GM12878 (cell line): ENCODE measurements at regions not wholly inside any gene's neighbourhood (a gene's known extent, or its start where the extent isn't known, plus 50 kb on each side); places are given as distances from the start of the nearest gene placed in this dataset.

Experiments
- ATAC-seq: fragments of 200-7000 bp; cut with Tn5 transposase; 3 replicates; pipeline ENCODE4 v1.9.1; 2020; ENCODE audit warnings: mild to moderate bottlenecking, moderate library complexity
- BruUV-seq: library from RNA; stranded (reverse); fragments of 400-500 nt; replicated peaks from 2 replicates; lab custom pipeline; 2021; lab: Mats Ljungman, UMichigan
- CTCF ChIA-PET: fragments of 300-600 bp; sonication (Branson Sonifier 250); formaldehyde crosslinking; extraction: SDS; loops from one replicate; lab custom pipeline; 2021; ENCODE audit warnings: inconsistent platforms; lab: Yijun Ruan, JAX
- POLR2A ChIA-PET: fragments of 350-600 bp; formaldehyde crosslinking; extraction: SDS; loops from one replicate; lab custom pipeline; 2021; ENCODE audit warnings: inconsistent platforms; lab: Charles Lee
- RAD21 ChIA-PET: fragments of 300-600 bp; sonication (Branson Sonifier 250); formaldehyde crosslinking; loops from one replicate; lab custom pipeline; 2023; ENCODE audit warnings: antibody characterized with exemption; ENCODE audit not compliant: unreplicated experiment; lab: Charles Lee
- SMC1A ChIA-PET: fragments of 300-600 bp; sonication (Branson Sonifier 250); formaldehyde crosslinking; loops from one replicate; lab custom pipeline; 2023; ENCODE audit not compliant: unreplicated experiment, uncharacterized antibody; lab: Charles Lee
- DNase-seq: peaks from one replicate; pipeline ENCODE4 v3.0.0-alpha.2; 2011; ENCODE audit warnings: low read depth, low spot score
- FAIRE-seq: peaks from 3 replicates; lab custom pipeline; 2011; peaks lifted over from hg19 to GRCh38; lab: Jason Lieb, UNC
- H2AFZ ChIP-seq: 2 replicates; pipeline ENCODE4 v1.6.0; 2011; ENCODE audit warnings: low read depth, low read length, control low read depth; ENCODE audit not compliant: control insufficient read depth
- H3K27ac ChIP-seq: 2 replicates; pipeline ENCODE4 v1.5.1; 2011; ENCODE audit warnings: control low read depth; ENCODE audit not compliant: control insufficient read depth, insufficient read depth
- H3K27me3 ChIP-seq, 2 experiments: replicated peaks in 1 of 2; 2 replicates each; pipeline versions ENCODE4 v1.6.0 to v1.6.1; 2011; ENCODE audit warnings: low read length in 1 of 2; ENCODE audit not compliant: control insufficient read depth in 2 of 2, insufficient read depth in 2 of 2
- H3K36me3 ChIP-seq, 2 experiments: 2 replicates each; pipeline ENCODE4 v1.5.1; 2011; ENCODE audit warnings: low read length in 1 of 2; ENCODE audit not compliant: control insufficient read depth in 2 of 2, insufficient read depth in 2 of 2
- H3K4me1 ChIP-seq: 2 replicates; pipeline ENCODE4 v1.6.1; 2011; ENCODE audit warnings: mild to moderate bottlenecking, low read length, moderate library complexity, mixed read lengths; ENCODE audit not compliant: control insufficient read depth, insufficient read depth
- H3K4me2 ChIP-seq: 2 replicates; pipeline ENCODE4 v1.6.0; 2011; ENCODE audit warnings: control low read depth; ENCODE audit not compliant: control insufficient read depth, insufficient read depth
- H3K4me3 ChIP-seq: fragments of 200-600 bp; sonication (generic); 2 replicates; pipeline ENCODE4 v1.5.1; 2016
- H3K79me2 ChIP-seq: 2 replicates; pipeline ENCODE4 v1.6.0; 2011; ENCODE audit warnings: low read length; ENCODE audit not compliant: control insufficient read depth, insufficient read depth
- H3K9ac ChIP-seq: 2 replicates; pipeline ENCODE4 v1.8.0; 2011; ENCODE audit warnings: low read length, control low read depth, mixed read lengths; ENCODE audit not compliant: control insufficient read depth, insufficient read depth
- H3K9me3 ChIP-seq: replicated peaks from 3 replicates; pipeline ENCODE4 v1.5.1; 2011; ENCODE audit warnings: mild to moderate bottlenecking, low read length; ENCODE audit not compliant: control insufficient read depth, insufficient read depth
- H4K20me1 ChIP-seq: 2 replicates; pipeline ENCODE4 v1.6.0; 2011; ENCODE audit not compliant: control insufficient read depth, insufficient read depth
- BHLHE40 ChIP-seq, 2 experiments: fragments of 450-650 bp in 1 of 2; IDR thresholded peaks; 2 replicates each; pipeline ENCODE4 v1.6.1; 2011 to 2017; ENCODE audit warnings: low read depth in 2 of 2, borderline replicate concordance in 1 of 2, improper control_type of control experiment in 1 of 2, low read length in 1 of 2, mild to moderate bottlenecking in 1 of 2
- CBX5 ChIP-seq: sonication (generic); IDR thresholded peaks from 2 replicates; pipeline ENCODE4 v1.6.1; 2016; ENCODE audit warnings: low read depth, moderate library complexity, mild to moderate bottlenecking, inconsistent platforms
- EGR1 ChIP-seq, 2 experiments: IDR thresholded peaks; 1 replicate in 1 of 2; 2 replicates in 1 of 2; pipeline ENCODE4 v1.6.1; 2011 to 2012; ENCODE audit warnings: low read depth in 2 of 2, low read length in 2 of 2, borderline replicate concordance in 1 of 2, mild to moderate bottlenecking in 1 of 2, moderate library complexity in 1 of 2
- MYB ChIP-seq: fragments of 150-350 bp; IDR thresholded peaks from 2 replicates; pipeline ENCODE4 v1.6.1; 2014; ENCODE audit warnings: mild to moderate bottlenecking, low read depth, low read length, borderline replicate concordance
- NRF1 ChIP-seq: conservative IDR thresholded peaks from 2 replicates; pipeline ENCODE4 v1.6.1; 2011; ENCODE audit warnings: mild to moderate bottlenecking, low read depth, low read length, improper control_type of control experiment
- PAX8 ChIP-seq: fragments of 450-650 bp; IDR thresholded peaks from 2 replicates; pipeline ENCODE4 v1.6.1; 2017; ENCODE audit warnings: mild to moderate bottlenecking, moderate library complexity
- SUPT20H ChIP-seq: IDR thresholded peaks from 2 replicates; pipeline ENCODE4 v1.6.1; 2011; ENCODE audit warnings: low read depth, mild to moderate bottlenecking, low read length, moderate library complexity, borderline replicate concordance; ENCODE audit not compliant: control insufficient read depth
- TCF3 ChIP-seq: IDR thresholded peaks from 2 replicates; pipeline ENCODE4 v1.6.1; 2012; ENCODE audit warnings: low read depth, mild to moderate bottlenecking, low read length, borderline replicate concordance; ENCODE audit not compliant: insufficient read depth
- ZZZ3 ChIP-seq: IDR thresholded peaks from 2 replicates; pipeline ENCODE4 v1.6.1; 2011; ENCODE audit warnings: low read depth; ENCODE audit not compliant: control insufficient read depth, insufficient read length
- WGBS: methylation state at CpG from one replicate; pipeline ENCODE4 v1.1.6; 2016; ENCODE audit warnings: low lambda C conversion rate; ENCODE audit not compliant: insufficient replicate concordance, insufficient coverage; ENCODE audit errors: missing lambda C conversion rate; 5-methylcytosine and 5-hydroxymethylcytosine counted together
- in situ Hi-C: fragments of 300-500 bp; cut with MboI; formaldehyde crosslinking; loops from 9 replicates; pipeline ENCODE4 v1.14.3; 2018; ENCODE audit warnings: mixed read lengths
- intact Hi-C: fragments of 100-400 bp; cut with micrococcal nuclease; formaldehyde crosslinking; loops from one replicate; pipeline ENCODE4 v1.14.2; 2022; ENCODE audit not compliant: unreplicated experiment
- TF ChIP-seq, protein P1 (sequence below): fragments of 450-650 bp; IDR thresholded peaks from 2 replicates; pipeline ENCODE4 v1.6.1; 2018; ENCODE audit warnings: mild to moderate bottlenecking, low read depth, moderate library complexity; ENCODE audit not compliant: partially characterized antibody
- TF ChIP-seq, protein P2 (sequence below): IDR thresholded peaks from 2 replicates; pipeline ENCODE4 v1.6.1; 2012; ENCODE audit warnings: low read depth, low read length, improper control_type of control experiment
- TF ChIP-seq, protein P3 (sequence below): fragments of 450-650 bp; IDR thresholded peaks from 2 replicates; pipeline ENCODE4 v1.6.1; 2017; ENCODE audit warnings: mild to moderate bottlenecking, low read depth, inconsistent platforms; ENCODE audit not compliant: poor library complexity, severe bottlenecking
- TF ChIP-seq, protein P4 (sequence below): fragments of 450-650 bp; IDR thresholded peaks from 2 replicates; pipeline ENCODE4 v1.6.1; 2017; ENCODE audit warnings: low read depth, mild to moderate bottlenecking, moderate library complexity
- TF ChIP-seq, protein P5 (sequence below): IDR thresholded peaks from 2 replicates; pipeline ENCODE4 v1.6.1; 2011; ENCODE audit warnings: mild to moderate bottlenecking, low read depth, low read length, moderate library complexity; ENCODE audit not compliant: insufficient replicate concordance

DNA sequence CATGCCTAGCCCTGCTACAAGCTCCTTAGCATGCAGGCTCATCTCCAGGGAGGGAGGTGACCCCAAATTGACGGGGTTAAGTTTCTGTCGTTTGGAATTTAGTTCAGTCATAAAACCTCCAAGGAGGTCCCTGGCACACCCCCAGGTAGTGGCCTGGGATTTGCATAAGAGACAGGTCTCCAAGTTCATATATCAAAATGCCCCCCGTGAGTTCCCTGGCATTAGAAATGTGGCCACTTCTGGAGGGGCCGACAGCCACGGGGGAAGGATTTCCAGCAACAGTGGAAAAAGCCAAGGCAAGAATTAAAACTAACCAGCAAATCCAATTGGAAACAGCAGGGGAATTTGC lies 228.8 kb downstream of the BCL11B start:
- 50% methylated on average over 5 of the region's 5 CpGs for whole genome bisulfite sequencing
- H3K27me3 ChIP-seq: no peaks in the 10 kb centered on the region
- no peak overlapping the region for H3K4me3 ChIP-seq
- H3K9ac ChIP-seq: no peak overlapping the region
- no peaks in the 10 kb centered on the region for H3K79me2 ChIP-seq
- ChIA-PET CTCF (no interaction called here), SMC1A (no interaction called here), POLR2A (interaction anchor here (1.5 kb wide), 1 partner anchor 11 kb away, joined by 3 read pairs; no protein-coding TSS in a partner anchor), RAD21 (no interaction called here)
- no peaks in the 10 kb centered on the region for H4K20me1 ChIP-seq
- H3K27ac ChIP-seq: no peak overlapping the region
- no peaks in the 10 kb centered on the region for H3K4me1 ChIP-seq
- TF ChIP-seq, protein P1, sequence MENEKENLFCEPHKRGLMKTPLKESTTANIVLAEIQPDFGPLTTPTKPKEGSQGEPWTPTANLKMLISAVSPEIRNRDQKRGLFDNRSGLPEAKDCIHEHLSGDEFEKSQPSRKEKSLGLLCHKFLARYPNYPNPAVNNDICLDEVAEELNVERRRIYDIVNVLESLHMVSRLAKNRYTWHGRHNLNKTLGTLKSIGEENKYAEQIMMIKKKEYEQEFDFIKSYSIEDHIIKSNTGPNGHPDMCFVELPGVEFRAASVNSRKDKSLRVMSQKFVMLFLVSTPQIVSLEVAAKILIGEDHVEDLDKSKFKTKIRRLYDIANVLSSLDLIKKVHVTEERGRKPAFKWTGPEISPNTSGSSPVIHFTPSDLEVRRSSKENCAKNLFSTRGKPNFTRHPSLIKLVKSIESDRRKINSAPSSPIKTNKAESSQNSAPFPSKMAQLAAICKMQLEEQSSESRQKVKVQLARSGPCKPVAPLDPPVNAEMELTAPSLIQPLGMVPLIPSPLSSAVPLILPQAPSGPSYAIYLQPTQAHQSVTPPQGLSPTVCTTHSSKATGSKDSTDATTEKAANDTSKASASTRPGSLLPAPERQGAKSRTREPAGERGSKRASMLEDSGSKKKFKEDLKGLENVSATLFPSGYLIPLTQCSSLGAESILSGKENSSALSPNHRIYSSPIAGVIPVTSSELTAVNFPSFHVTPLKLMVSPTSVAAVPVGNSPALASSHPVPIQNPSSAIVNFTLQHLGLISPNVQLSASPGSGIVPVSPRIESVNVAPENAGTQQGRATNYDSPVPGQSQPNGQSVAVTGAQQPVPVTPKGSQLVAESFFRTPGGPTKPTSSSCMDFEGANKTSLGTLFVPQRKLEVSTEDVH: no peak
- TF ChIP-seq, protein P2, sequence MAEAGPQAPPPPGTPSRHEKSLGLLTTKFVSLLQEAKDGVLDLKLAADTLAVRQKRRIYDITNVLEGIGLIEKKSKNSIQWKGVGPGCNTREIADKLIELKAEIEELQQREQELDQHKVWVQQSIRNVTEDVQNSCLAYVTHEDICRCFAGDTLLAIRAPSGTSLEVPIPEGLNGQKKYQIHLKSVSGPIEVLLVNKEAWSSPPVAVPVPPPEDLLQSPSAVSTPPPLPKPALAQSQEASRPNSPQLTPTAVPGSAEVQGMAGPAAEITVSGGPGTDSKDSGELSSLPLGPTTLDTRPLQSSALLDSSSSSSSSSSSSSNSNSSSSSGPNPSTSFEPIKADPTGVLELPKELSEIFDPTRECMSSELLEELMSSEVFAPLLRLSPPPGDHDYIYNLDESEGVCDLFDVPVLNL: no peak
- TF ChIP-seq SUPT20H (no peak), MYB (no peak), BHLHE40 (IDR thresholded peaks at IDR 0.05; ENCODE audit: borderline replicate concordance in 1 of 2, low read depth in 2 of 2, low read length in 1 of 2) (no peak), TCF3 (no peak), EGR1 (IDR thresholded peaks at IDR 0.05; ENCODE audit: borderline replicate concordance in 1 of 2, low read depth in 2 of 2, low read length in 2 of 2) (no peak), CBX5 (no peak), ZZZ3 (no peak), NRF1 (no peak), PAX8 (no peak)
- TF ChIP-seq, protein P3, sequence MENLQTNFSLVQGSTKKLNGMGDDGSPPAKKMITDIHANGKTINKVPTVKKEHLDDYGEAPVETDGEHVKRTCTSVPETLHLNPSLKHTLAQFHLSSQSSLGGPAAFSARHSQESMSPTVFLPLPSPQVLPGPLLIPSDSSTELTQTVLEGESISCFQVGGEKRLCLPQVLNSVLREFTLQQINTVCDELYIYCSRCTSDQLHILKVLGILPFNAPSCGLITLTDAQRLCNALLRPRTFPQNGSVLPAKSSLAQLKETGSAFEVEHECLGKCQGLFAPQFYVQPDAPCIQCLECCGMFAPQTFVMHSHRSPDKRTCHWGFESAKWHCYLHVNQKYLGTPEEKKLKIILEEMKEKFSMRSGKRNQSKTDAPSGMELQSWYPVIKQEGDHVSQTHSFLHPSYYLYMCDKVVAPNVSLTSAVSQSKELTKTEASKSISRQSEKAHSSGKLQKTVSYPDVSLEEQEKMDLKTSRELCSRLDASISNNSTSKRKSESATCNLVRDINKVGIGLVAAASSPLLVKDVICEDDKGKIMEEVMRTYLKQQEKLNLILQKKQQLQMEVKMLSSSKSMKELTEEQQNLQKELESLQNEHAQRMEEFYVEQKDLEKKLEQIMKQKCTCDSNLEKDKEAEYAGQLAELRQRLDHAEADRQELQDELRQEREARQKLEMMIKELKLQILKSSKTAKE: no peak
- TF ChIP-seq, protein P4, sequence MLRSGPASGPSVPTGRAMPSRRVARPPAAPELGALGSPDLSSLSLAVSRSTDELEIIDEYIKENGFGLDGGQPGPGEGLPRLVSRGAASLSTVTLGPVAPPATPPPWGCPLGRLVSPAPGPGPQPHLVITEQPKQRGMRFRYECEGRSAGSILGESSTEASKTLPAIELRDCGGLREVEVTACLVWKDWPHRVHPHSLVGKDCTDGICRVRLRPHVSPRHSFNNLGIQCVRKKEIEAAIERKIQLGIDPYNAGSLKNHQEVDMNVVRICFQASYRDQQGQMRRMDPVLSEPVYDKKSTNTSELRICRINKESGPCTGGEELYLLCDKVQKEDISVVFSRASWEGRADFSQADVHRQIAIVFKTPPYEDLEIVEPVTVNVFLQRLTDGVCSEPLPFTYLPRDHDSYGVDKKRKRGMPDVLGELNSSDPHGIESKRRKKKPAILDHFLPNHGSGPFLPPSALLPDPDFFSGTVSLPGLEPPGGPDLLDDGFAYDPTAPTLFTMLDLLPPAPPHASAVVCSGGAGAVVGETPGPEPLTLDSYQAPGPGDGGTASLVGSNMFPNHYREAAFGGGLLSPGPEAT: no peak
- TF ChIP-seq, protein P5, sequence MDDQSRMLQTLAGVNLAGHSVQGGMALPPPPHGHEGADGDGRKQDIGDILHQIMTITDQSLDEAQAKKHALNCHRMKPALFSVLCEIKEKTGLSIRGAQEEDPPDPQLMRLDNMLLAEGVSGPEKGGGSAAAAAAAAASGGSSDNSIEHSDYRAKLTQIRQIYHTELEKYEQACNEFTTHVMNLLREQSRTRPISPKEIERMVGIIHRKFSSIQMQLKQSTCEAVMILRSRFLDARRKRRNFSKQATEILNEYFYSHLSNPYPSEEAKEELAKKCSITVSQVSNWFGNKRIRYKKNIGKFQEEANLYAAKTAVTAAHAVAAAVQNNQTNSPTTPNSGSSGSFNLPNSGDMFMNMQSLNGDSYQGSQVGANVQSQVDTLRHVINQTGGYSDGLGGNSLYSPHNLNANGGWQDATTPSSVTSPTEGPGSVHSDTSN: no peak
- no peaks in the 10 kb centered on the region; the same call in 2 of the 3 replicates for H3K9me3 ChIP-seq
- no peak overlapping the region for H3K4me2 ChIP-seq
- no peak for DNase-seq
- no peak for ATAC-seq
- FAIRE-seq: no peak
- intact Hi-C loops: no loop called here
- in situ Hi-C loops: no loop called here
- H3K36me3 ChIP-seq: no peaks in the 10 kb centered on the region
- no peak overlapping the region for H2AFZ ChIP-seq
- BruUV-seq: no TSS peak
